Tibial nerve (tissue), 4 donors: ENCODE measurements at regions not wholly inside any gene's neighbourhood (a gene's known extent, or its start where the extent isn't known, plus 50 kb on each side); places are given as distances from the start of the nearest gene placed in this dataset.

Source experiments
- CTCF ChIP-seq, 5 experiments: fragments of 200-600 bp in 3 of 5; fragments of 450-650 bp in 2 of 5; sonication (generic) in 3 of 5; IDR thresholded peaks; one replicate each; pipeline ENCODE4 v1.5.1; 2016 to 2019; ENCODE audit warnings: antibody characterized with exemption in 5 of 5, mild to moderate bottlenecking in 3 of 5, moderate library complexity in 2 of 5
- EP300 ChIP-seq, 2 donors: sonication (generic); formaldehyde crosslinking; IDR thresholded peaks; one replicate each; pipeline ENCODE4 v1.6.1; 2017; ENCODE audit warnings: antibody characterized with exemption in 2 of 2, mild to moderate bottlenecking in 1 of 2
- POLR2A ChIP-seq, 2 donors: fragments of 450-650 bp; IDR thresholded peaks; one replicate each; pipeline ENCODE4 v1.6.1; 2017; ENCODE audit warnings: antibody characterized with exemption in 2 of 2, mild to moderate bottlenecking in 2 of 2, moderate library complexity in 2 of 2

GRCh38 chr18:1530650-1531049 is 626.0 kb downstream of the ADCYAP1 start:
- TF ChIP-seq CTCF (IDR thresholded peaks at IDR 0.05), result no peak
- no peak for TF ChIP-seq POLR2A (IDR thresholded peaks at IDR 0.05)
- no peak for TF ChIP-seq EP300 (IDR thresholded peaks at IDR 0.05)
